Progenitor cell of endocrine pancreas (in vitro differentiated cells): ENCODE measurements at regions not wholly inside any gene's neighbourhood (a gene's known extent, or its start where the extent isn't known, plus 50 kb on each side); places are given as distances from the start of the nearest gene placed in this dataset.

Source experiments
- DNase-seq: peaks from one replicate; pipeline ENCODE4 v3.0.0; 2021; ENCODE audit warnings: low spot score; ENCODE audit not compliant: unreplicated experiment
- H3K27ac Mint-ChIP-seq: 2 replicates; pipeline ENCODE4 v1.8.0; 2021; ENCODE audit warnings: mild to moderate bottlenecking, moderate library complexity, mixed read lengths
- H3K27me3 Mint-ChIP-seq: 2 replicates; pipeline ENCODE4 v1.8.0; 2021; ENCODE audit warnings: mixed read lengths
- H3K36me3 Mint-ChIP-seq: 2 replicates; pipeline ENCODE4 v1.8.0; 2022; ENCODE audit warnings: mixed read lengths; ENCODE audit not compliant: insufficient read depth
- H3K4me1 Mint-ChIP-seq: 2 replicates; pipeline ENCODE4 v1.8.0; 2021; ENCODE audit warnings: low read depth, mixed read lengths
- H3K4me3 Mint-ChIP-seq: 2 replicates; pipeline ENCODE4 v1.8.0; 2021; ENCODE audit warnings: low read depth, mild to moderate bottlenecking, moderate library complexity, mixed read lengths
- H3K9me3 Mint-ChIP-seq: 2 replicates; pipeline ENCODE4 v1.8.0; 2021; ENCODE audit warnings: low read depth, mixed read lengths
- TF ChIP-seq, protein P1 (sequence below): fragments of 200-600 bp; sonication (generic); IDR thresholded peaks from one replicate; pipeline ENCODE4 v1.5.0; 2021; ENCODE audit warnings: antibody characterized with exemption, mild to moderate bottlenecking; ENCODE audit not compliant: unreplicated experiment

DNA sequence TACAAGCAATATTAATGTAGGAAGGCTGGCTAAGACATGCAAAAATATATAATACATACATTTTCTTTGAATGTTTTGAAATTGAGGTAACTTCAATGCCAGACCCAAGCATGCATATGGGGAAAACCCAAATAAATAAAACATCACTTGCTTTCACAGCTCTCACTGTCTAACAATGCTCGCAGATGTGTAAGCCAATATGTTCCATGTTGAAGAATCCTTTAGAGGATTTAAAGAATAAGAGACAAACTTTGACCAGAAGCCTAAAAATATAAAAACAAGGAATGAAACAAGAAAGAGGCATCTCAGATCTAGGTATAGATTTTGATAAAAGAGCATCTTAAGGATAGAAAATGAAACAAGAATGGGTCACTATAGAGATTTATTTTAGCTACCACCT lies 354.2 kb downstream of the CDH10 start:
- TF ChIP-seq, protein P1, sequence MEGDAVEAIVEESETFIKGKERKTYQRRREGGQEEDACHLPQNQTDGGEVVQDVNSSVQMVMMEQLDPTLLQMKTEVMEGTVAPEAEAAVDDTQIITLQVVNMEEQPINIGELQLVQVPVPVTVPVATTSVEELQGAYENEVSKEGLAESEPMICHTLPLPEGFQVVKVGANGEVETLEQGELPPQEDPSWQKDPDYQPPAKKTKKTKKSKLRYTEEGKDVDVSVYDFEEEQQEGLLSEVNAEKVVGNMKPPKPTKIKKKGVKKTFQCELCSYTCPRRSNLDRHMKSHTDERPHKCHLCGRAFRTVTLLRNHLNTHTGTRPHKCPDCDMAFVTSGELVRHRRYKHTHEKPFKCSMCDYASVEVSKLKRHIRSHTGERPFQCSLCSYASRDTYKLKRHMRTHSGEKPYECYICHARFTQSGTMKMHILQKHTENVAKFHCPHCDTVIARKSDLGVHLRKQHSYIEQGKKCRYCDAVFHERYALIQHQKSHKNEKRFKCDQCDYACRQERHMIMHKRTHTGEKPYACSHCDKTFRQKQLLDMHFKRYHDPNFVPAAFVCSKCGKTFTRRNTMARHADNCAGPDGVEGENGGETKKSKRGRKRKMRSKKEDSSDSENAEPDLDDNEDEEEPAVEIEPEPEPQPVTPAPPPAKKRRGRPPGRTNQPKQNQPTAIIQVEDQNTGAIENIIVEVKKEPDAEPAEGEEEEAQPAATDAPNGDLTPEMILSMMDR: no peak
- H3K4me3 Mint-ChIP-seq: no peak overlapping the region
- H3K4me1 Mint-ChIP-seq: no peaks in the 10 kb centered on the region
- peaks cover 7% of the 10 kb centered on the region for H3K9me3 Mint-ChIP-seq
- H3K27ac Mint-ChIP-seq: no peak overlapping the region
- no peaks in the 10 kb centered on the region for H3K27me3 Mint-ChIP-seq
- no peaks in the 10 kb centered on the region for H3K36me3 Mint-ChIP-seq
- no peak for DNase-seq

DNA sequence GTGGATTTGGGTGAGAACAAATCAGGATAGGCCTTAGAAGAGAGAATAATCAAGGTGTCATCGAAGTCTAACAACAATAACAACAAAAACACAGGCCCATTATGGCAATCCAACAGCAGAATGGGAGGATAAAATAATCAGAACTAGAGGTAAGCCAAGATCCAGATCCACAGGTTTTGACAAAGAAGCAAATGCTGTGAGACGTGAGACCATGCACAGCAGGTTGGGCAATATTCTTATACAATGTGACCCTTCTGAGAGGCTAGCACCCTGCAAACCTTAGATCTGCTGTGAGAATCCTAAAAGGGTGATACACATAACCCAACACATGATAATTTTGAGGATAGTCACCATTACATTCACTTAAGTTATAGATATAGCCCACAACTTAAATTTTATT lies 352.9 kb downstream of the CDH10 start:
- H3K27ac Mint-ChIP-seq: no peak overlapping the region
- H3K4me3 Mint-ChIP-seq: no peak overlapping the region
- peaks cover 7% of the 10 kb centered on the region for H3K9me3 Mint-ChIP-seq
- DNase-seq: no peak
- no peaks in the 10 kb centered on the region for H3K36me3 Mint-ChIP-seq
- TF ChIP-seq, protein P1: no peak
- no peaks in the 10 kb centered on the region for H3K27me3 Mint-ChIP-seq
- no peaks in the 10 kb centered on the region for H3K4me1 Mint-ChIP-seq

DNA sequence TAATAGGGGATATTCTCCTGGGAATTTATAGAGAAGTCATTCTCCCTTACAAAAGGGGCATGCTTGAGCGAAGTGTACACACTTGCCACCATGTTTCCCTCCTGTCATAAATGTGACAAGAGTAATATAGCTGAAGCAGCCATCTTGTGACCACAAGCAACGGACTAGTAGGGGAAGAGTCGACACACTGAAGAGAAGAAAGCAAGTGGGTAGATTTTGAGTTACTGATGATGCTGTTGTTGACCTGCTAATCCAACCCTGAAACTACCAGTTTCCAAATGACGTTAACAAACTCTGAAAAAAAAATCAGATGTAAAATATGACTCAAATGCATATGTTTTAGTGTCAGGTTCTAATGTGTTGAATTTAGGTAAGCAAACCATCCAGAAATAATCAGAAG lies 350.4 kb downstream of the CDH10 start:
- Mint-ChIP-seq H3K9me3 (peaks cover 7% of the 10 kb centered on the region), H3K27me3 (no peaks in the 10 kb centered on the region), H3K4me1 (no peaks in the 10 kb centered on the region), H3K27ac (no peak overlapping the region), H3K4me3 (no peak overlapping the region), H3K36me3 (no peaks in the 10 kb centered on the region)
- no peak for DNase-seq
- TF ChIP-seq, protein P1: no peak

DNA sequence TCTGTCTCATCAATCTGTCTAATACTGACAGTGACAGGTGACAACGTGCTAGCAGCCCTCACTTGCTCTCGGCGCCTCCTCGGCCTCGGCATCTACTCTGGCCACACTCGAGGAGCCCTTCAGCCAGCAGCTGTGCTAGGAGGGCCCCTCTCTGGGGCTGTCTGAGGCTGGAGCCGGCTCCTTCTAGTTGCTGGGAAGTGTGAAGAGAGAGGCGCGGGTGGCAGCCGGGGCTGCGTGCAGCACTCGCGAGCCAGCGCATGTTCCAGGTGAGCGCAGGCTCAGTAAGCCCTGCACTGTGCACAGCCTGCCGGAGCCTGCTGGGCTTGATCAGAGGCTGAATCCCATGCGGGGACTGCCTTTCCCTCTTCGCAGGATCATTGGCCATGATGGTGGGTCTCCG lies 330.7 kb downstream of the CDH10 start:
- H3K27ac Mint-ChIP-seq: no peak overlapping the region
- H3K36me3 Mint-ChIP-seq: peaks cover 1% of the 10 kb centered on the region
- TF ChIP-seq, protein P1: no peak
- no peaks in the 10 kb centered on the region for H3K4me1 Mint-ChIP-seq
- H3K27me3 Mint-ChIP-seq: no peaks in the 10 kb centered on the region
- DNase-seq: no peak
- H3K4me3 Mint-ChIP-seq: no peak overlapping the region
- H3K9me3 Mint-ChIP-seq: peaks cover 25% of the 10 kb centered on the region

DNA sequence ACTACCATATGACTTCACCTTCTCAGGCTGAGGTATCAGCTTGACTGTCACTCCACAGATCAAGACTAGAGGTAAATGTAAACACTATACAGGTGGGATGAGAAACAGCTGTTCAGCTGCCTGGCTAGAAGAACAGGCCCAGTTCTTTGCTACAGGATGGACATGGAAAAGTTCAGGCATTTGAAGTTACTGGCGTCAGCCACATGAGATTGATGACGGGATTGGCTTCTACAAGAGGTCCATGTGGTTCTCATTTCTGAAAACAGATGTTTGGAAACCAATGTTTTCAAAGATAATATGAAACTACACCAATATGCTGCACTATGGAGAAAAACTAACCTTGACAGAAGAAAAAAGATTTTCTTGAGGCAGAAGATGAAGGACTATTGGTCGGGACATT lies 324.1 kb downstream of the CDH10 start:
- Mint-ChIP-seq H3K27me3 (no peaks in the 10 kb centered on the region), H3K9me3 (peaks cover 2% of the 10 kb centered on the region), H3K36me3 (no peaks in the 10 kb centered on the region), H3K27ac (no peak overlapping the region), H3K4me3 (no peak overlapping the region), H3K4me1 (no peaks in the 10 kb centered on the region)
- TF ChIP-seq, protein P1: no peak
- no peak for DNase-seq
